K562 (cell line): ENCODE measurements at regions not wholly inside any gene's neighbourhood (a gene's known extent, or its start where the extent isn't known, plus 50 kb on each side); places are given as distances from the start of the nearest gene placed in this dataset.

Source experiments
- ATAC-seq: fragments of 200-7000 bp; cut with Tn5 transposase; 3 replicates; pipeline ENCODE4 v1.9.1; 2020; ENCODE audit warnings: moderate library complexity
- BruUV-seq: library from RNA; stranded (reverse); fragments of 400-500 nt; replicated peaks from 2 replicates; lab custom pipeline; 2021; lab: Mats Ljungman, UMichigan
- CTCF ChIA-PET: fragments of 300-600 bp; formaldehyde crosslinking; extraction: SDS; loops from one replicate; lab custom pipeline; 2021; ENCODE audit warnings: low intra/inter-chr PET ratio; lab: Yijun Ruan, JAX
- POLR2A ChIA-PET: fragments of 300-600, 350-650 bp; sonication (Branson Sonifier 250); formaldehyde crosslinking; extraction: SDS; loops from one replicate; lab custom pipeline; 2021; ENCODE audit warnings: antibody characterized with exemption, inconsistent platforms; lab: Yijun Ruan, JAX
- DNase-seq, 4 experiments: peaks; one replicate each; pipeline versions ENCODE4 v3.0.0 to v3.0.0-alpha.2; 2011 to 2018; ENCODE audit warnings: low spot score in 3 of 4, mixed read lengths in 3 of 4; ENCODE audit errors: extremely low read depth in 1 of 4
- FAIRE-seq: peaks from 2 replicates; lab custom pipeline; 2011; peaks lifted over from hg19 to GRCh38; lab: Jason Lieb, UNC
- H2AFZ ChIP-seq: 2 replicates; pipeline ENCODE4 v1.6.0; 2011; ENCODE audit warnings: low read depth, low read length, control low read depth, inconsistent platforms
- H3K27ac ChIP-seq: fragments of 200-600 bp; 3 replicates; pipeline ENCODE4 v1.8.0; 2011; ENCODE audit warnings: low read depth, mild to moderate bottlenecking, control low read depth, inconsistent platforms, low read length, moderate library complexity, mixed read lengths; ENCODE audit errors: extremely low read depth
- H3K27me3 ChIP-seq, 2 experiments: fragments of 300-600 bp in 1 of 2; 2 replicates in 1 of 2; 3 replicates in 1 of 2; pipeline versions ENCODE4 v1.6.0 to v1.8.0; 2011; ENCODE audit warnings: inconsistent platforms in 2 of 2, low read length in 2 of 2, mild to moderate bottlenecking in 1 of 2, mixed read lengths in 1 of 2, moderate library complexity in 1 of 2; ENCODE audit not compliant: control insufficient read depth in 2 of 2, insufficient read depth in 2 of 2
- H3K36me3 ChIP-seq: fragments of 300-600 bp; 3 replicates; pipeline ENCODE4 v1.8.0; 2011; ENCODE audit warnings: mild to moderate bottlenecking, low read length, inconsistent platforms; ENCODE audit not compliant: control insufficient read depth, insufficient read depth
- H3K4me1 ChIP-seq, 2 experiments: fragments of 200-600 bp in 1 of 2; replicated peaks in 1 of 2; 2 replicates in 1 of 2; 3 replicates in 1 of 2; pipeline versions ENCODE4 v1.5.1 to v1.8.0; 2011; ENCODE audit warnings: inconsistent platforms in 2 of 2, low read length in 2 of 2, mild to moderate bottlenecking in 1 of 2, mixed read lengths in 1 of 2, moderate library complexity in 1 of 2; ENCODE audit not compliant: control insufficient read depth in 2 of 2, insufficient read depth in 2 of 2
- H3K4me2 ChIP-seq: 2 replicates; pipeline ENCODE4 v1.6.1; 2011; ENCODE audit warnings: low read length, control low read depth, inconsistent platforms, mixed read lengths; ENCODE audit not compliant: insufficient read depth
- H3K4me3 ChIP-seq: fragments of 200-600 bp; sonication (generic), shearing (Covaris generic); 2 replicates; pipeline ENCODE4 v1.5.1; 2016; ENCODE audit warnings: control low read depth, inconsistent platforms
- H3K79me2 ChIP-seq: fragments of 200-600 bp; 3 replicates; pipeline ENCODE4 v1.8.0; 2011; ENCODE audit warnings: low read length, inconsistent platforms; ENCODE audit not compliant: control insufficient read depth, insufficient read depth
- H3K9ac ChIP-seq, 2 experiments: 2 replicates each; pipeline versions ENCODE4 v1.6.0 to v1.6.1; 2011; ENCODE audit warnings: low read depth in 2 of 2, low read length in 2 of 2, control low read depth in 1 of 2, inconsistent platforms in 1 of 2, mild to moderate bottlenecking in 1 of 2, mixed read lengths in 1 of 2; ENCODE audit not compliant: insufficient read depth in 1 of 2
- H3K9me1 ChIP-seq: one replicate; pipeline ENCODE4 v1.6.0; 2011; ENCODE audit warnings: inconsistent platforms, mild to moderate bottlenecking, low read length, moderate library complexity; ENCODE audit not compliant: control insufficient read depth, insufficient read depth
- H3K9me3 ChIP-seq: replicated peaks from 2 replicates; pipeline ENCODE4 v1.5.1; 2011; ENCODE audit warnings: low read depth, low read length, inconsistent platforms; ENCODE audit not compliant: control insufficient read depth, insufficient read depth
- H4K20me1 ChIP-seq: replicated peaks from 2 replicates; pipeline ENCODE4 v1.6.1; 2011; ENCODE audit warnings: low read length, inconsistent platforms, mixed read lengths; ENCODE audit not compliant: control insufficient read depth, insufficient read depth
- CTCF ChIP-seq, 3 experiments: IDR thresholded peaks in 2 of 3; conservative IDR thresholded peaks in 1 of 3; 2 replicates each; pipeline ENCODE4 v1.5.1; 2011 to 2012; ENCODE audit warnings: low read length in 3 of 3, mild to moderate bottlenecking in 3 of 3, control low read depth in 2 of 3, improper control_type of control experiment in 1 of 3, inconsistent platforms in 1 of 3, low read depth in 1 of 3, mixed read lengths in 1 of 3, moderate library complexity in 1 of 3; ENCODE audit not compliant: insufficient read depth in 2 of 3
- DDX20 ChIP-seq: fragments of 450-650 bp; IDR thresholded peaks from 2 replicates; pipeline ENCODE4 v1.6.1; 2016; ENCODE audit warnings: missing genetic modification characterization, low read depth, mild to moderate bottlenecking, missing compliant biosample characterization, moderate library complexity
- E2F8 ChIP-seq: fragments of 450-650 bp; IDR thresholded peaks from 2 replicates; pipeline ENCODE4 v1.7.1; 2018; ENCODE audit warnings: mild to moderate bottlenecking, low read depth; ENCODE audit not compliant: partially characterized antibody
- FUS ChIP-seq: fragments of 200-400 bp; formaldehyde crosslinking; optimal IDR thresholded peaks from 2 replicates; pipeline ENCODE3; 2017; ENCODE audit warnings: low read depth, low read length
- GATAD2A ChIP-seq: fragments of 450-650 bp; IDR thresholded peaks from 2 replicates; pipeline ENCODE4 v1.6.1; 2017
- MED1 ChIP-seq: sonication (generic); formaldehyde crosslinking; IDR thresholded peaks from 2 replicates; pipeline ENCODE4 v1.8.1; 2023; ENCODE audit warnings: missing genetic modification reagents, borderline replicate concordance
- WGBS: fragments of 100-300 bp; shearing (Covaris generic); methylation state at CpG from one replicate; pipeline ENCODE4 v1.1.6; 2016; ENCODE audit warnings: low coverage, mixed read lengths; ENCODE audit not compliant: insufficient coverage; ENCODE audit errors: missing lambda C conversion rate; 5-methylcytosine and 5-hydroxymethylcytosine counted together
- in situ Hi-C: fragments of 300-500 bp; cut with MboI; formaldehyde crosslinking; loops from 4 replicates; pipeline ENCODE4 v1.15.0; 2018; ENCODE audit warnings: inconsistent platforms, mixed read lengths
- intact Hi-C: fragments of 100-400 bp; cut with micrococcal nuclease; formaldehyde crosslinking; loops from 2 replicates; pipeline ENCODE4 v1.14.2; 2022
- TF ChIP-seq, protein P1 (sequence below), 2 experiments: fragments of 200-800 bp in 1 of 2; sonication (Bioruptor generic) in 1 of 2; sonication (generic) in 1 of 2; formaldehyde crosslinking in 1 of 2; IDR thresholded peaks in 1 of 2; conservative IDR thresholded peaks in 1 of 2; 2 replicates each; pipeline versions ENCODE4 v1.5.0 to v1.6.1; 2016 to 2020; ENCODE audit warnings: missing compliant biosample characterization in 1 of 2, missing genetic modification characterization in 1 of 2, missing genetic modification reagents in 1 of 2

DNA sequence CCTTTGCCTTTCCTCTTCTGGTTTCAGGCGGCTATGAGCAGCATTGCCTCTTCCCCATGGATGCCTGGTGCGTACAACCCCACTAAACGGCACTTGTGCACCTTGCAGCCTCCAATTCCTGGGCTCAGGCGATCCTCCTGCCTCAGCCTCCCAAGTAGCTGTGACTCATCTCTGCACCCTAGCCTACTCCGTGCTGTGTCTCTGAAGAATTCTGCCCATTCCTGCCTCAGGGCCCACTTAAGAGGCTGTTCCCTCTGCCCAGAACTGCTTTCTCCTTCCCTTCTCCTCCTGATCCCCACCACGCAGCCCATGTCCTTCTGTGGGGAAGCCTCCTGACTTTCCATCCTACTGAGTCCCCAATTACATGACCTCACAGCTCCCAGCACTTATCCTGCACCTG lies 142.2 kb upstream of the ZNF507 start (continued):
- TF ChIP-seq, protein P1, sequence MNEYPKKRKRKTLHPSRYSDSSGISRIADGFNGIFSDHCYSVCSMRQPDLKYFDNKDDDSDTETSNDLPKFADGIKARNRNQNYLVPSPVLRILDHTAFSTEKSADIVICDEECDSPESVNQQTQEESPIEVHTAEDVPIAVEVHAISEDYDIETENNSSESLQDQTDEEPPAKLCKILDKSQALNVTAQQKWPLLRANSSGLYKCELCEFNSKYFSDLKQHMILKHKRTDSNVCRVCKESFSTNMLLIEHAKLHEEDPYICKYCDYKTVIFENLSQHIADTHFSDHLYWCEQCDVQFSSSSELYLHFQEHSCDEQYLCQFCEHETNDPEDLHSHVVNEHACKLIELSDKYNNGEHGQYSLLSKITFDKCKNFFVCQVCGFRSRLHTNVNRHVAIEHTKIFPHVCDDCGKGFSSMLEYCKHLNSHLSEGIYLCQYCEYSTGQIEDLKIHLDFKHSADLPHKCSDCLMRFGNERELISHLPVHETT (CRISPR knock-in tag; conservative IDR thresholded peaks at IDR 0.05 in 1 of 2, IDR thresholded peaks at IDR 0.05 in 1 of 2), result no peak
- no peak for TF ChIP-seq FUS
- TF ChIP-seq DDX20 (tag), result no peak
- TF ChIP-seq E2F8, result no peak
- no peak for TF ChIP-seq MED1 (CRISPR knock-in tag)

- peak in 1 of 3 experiments; percentile 9; a peak in 1 of 6 replicates for TF ChIP-seq CTCF (IDR thresholded peaks at IDR 0.05 in 2 of 3, conservative IDR thresholded peaks at IDR 0.05 in 1 of 3; ENCODE audit: insufficient read depth in 2 of 3, low read depth in 1 of 3, low read length in 3 of 3)
- no peak for TF ChIP-seq GATAD2A
- TF ChIP-seq, all 486 proteins: peak for 1
- DNase-seq (no peak), FAIRE-seq (no peak), ATAC-seq (peak; percentile 53; the same call in 1 of the 3 replicates)
- CTCF ChIA-PET, result no interaction called here
- H3K9me1 ChIP-seq, result peaks cover 4% of the 10 kb centered on the region
- no peaks in the 10 kb centered on the region for H4K20me1 ChIP-seq
- no TSS peak for BruUV-seq
- H3K27me3 ChIP-seq, result no peaks in the 10 kb centered on the region; a peak in 1 of 5 replicates
- H3K9me3 ChIP-seq, result no peaks in the 10 kb centered on the region
- no peak overlapping the region for H3K4me2 ChIP-seq
- H3K9ac ChIP-seq, result no peak overlapping the region
- POLR2A ChIA-PET, result no interaction called here
- WGBS, result 0% methylated on average over 5 of the region's 5 CpGs
- no peaks in the 10 kb centered on the region for H3K4me1 ChIP-seq
- no peaks in the 10 kb centered on the region for H3K79me2 ChIP-seq
- H2AFZ ChIP-seq, result no peak overlapping the region
- no peaks in the 10 kb centered on the region for H3K36me3 ChIP-seq
- no peak overlapping the region for H3K27ac ChIP-seq
- intact Hi-C loops, result no loop called here
- no peak overlapping the region for H3K4me3 ChIP-seq
- in situ Hi-C loops, result no loop called here
Observed at GRCh38 chr19:32206065-32206464, 139.3 kb upstream of the ZNF507 start.
